H1 (cell line): ENCODE measurements at regions not wholly inside any gene's neighbourhood (a gene's known extent, or its start where the extent isn't known, plus 50 kb on each side); places are given as distances from the start of the nearest gene placed in this dataset.

Experiments
- CTCF ChIA-PET: fragments of 300-600 bp; sonication (Branson Sonifier 250); formaldehyde crosslinking; loops from one replicate; lab custom pipeline; 2021; ENCODE audit not compliant: partially characterized antibody; lab: Charles Lee
- POLR2A ChIA-PET: fragments of 300-600 bp; sonication (Branson Sonifier 250); formaldehyde crosslinking; loops from one replicate; lab custom pipeline; 2021; ENCODE audit warnings: inconsistent platforms; ENCODE audit not compliant: partially characterized antibody; lab: Charles Lee
- DNase-seq, 2 experiments: peaks; one replicate each; pipeline versions ENCODE4 v3.0.0 to v3.0.0-alpha.2; 2010 to 2022; ENCODE audit warnings: low spot score in 2 of 2, low read depth in 1 of 2, mixed read lengths in 1 of 2
- FAIRE-seq: peaks from 2 replicates; lab custom pipeline; 2011; peaks lifted over from hg19 to GRCh38; lab: Jason Lieb, UNC
- H2AFZ ChIP-seq: 2 replicates; pipeline ENCODE4 v1.8.1; 2012; ENCODE audit warnings: low read length, inconsistent platforms
- H2AK5ac ChIP-seq: 2 replicates; pipeline ENCODE4 v1.6.1; 2013; ENCODE audit warnings: low read depth, low read length
- H2BK120ac ChIP-seq: replicated peaks from 2 replicates; pipeline ENCODE3; 2013; ENCODE audit warnings: low read depth, low read length, inconsistent platforms
- H2BK12ac ChIP-seq: 2 replicates; pipeline ENCODE4 v1.6.1; 2013; ENCODE audit warnings: low read depth, low read length
- H2BK15ac ChIP-seq: 2 replicates; pipeline ENCODE4 v1.6.1; 2013; ENCODE audit warnings: low read length
- H2BK20ac ChIP-seq: 2 replicates; pipeline ENCODE4 v1.6.1; 2013; ENCODE audit warnings: low read length
- H2BK5ac ChIP-seq: 2 replicates; pipeline ENCODE4 v1.6.1; 2013; ENCODE audit warnings: low read depth, low read length
- H3K14ac ChIP-seq: 2 replicates; pipeline ENCODE4 v1.6.1; 2013; ENCODE audit warnings: inconsistent platforms; ENCODE audit not compliant: insufficient read length
- H3K18ac ChIP-seq: 2 replicates; pipeline ENCODE4 v1.6.1; 2013; ENCODE audit warnings: low read length; ENCODE audit errors: extremely low read depth
- H3K23ac ChIP-seq: 2 replicates; pipeline ENCODE4 v1.6.1; 2013; ENCODE audit warnings: inconsistent platforms; ENCODE audit not compliant: insufficient read length
- H3K23me2 ChIP-seq: 2 replicates; pipeline ENCODE4 v1.6.1; 2013; ENCODE audit warnings: low read depth, low read length
- H3K27ac ChIP-seq: 2 replicates; pipeline ENCODE4 v1.6.1; 2011; ENCODE audit warnings: low read depth, low read length, inconsistent platforms
- H3K27me3 ChIP-seq, 4 experiments: replicated peaks in 1 of 4; 1 replicate in 1 of 4; 2 replicates in 3 of 4; pipeline versions ENCODE4 v1.6.1 to v1.8.1; 2011 to 2013; ENCODE audit warnings: low read length in 3 of 4, mild to moderate bottlenecking in 3 of 4, inconsistent platforms in 2 of 4, mixed read lengths in 2 of 4, moderate library complexity in 1 of 4; ENCODE audit not compliant: control insufficient read depth in 3 of 4, insufficient read depth in 3 of 4; ENCODE audit errors: extremely low read depth in 1 of 4
- H3K36me3 ChIP-seq, 4 experiments: 2 replicates each; pipeline versions ENCODE4 v1.6.1 to v1.8.1; 2011 to 2013; ENCODE audit warnings: mild to moderate bottlenecking in 4 of 4, low read length in 3 of 4, moderate library complexity in 2 of 4, control low read depth in 1 of 4, inconsistent platforms in 1 of 4; ENCODE audit not compliant: insufficient read depth in 4 of 4, control insufficient read depth in 2 of 4
- H3K4ac ChIP-seq: replicated peaks from 2 replicates; pipeline ENCODE3; 2013; ENCODE audit warnings: low read length, low read depth, mixed read lengths, inconsistent platforms; ENCODE audit not compliant: insufficient read length
- H3K4me1 ChIP-seq, 4 experiments: replicated peaks in 1 of 4; 1 replicate in 1 of 4; 2 replicates in 3 of 4; pipeline versions ENCODE4 v1.6.1 to v1.8.1; 2011 to 2013; ENCODE audit warnings: low read length in 3 of 4, inconsistent platforms in 2 of 4, mixed read lengths in 1 of 4; ENCODE audit not compliant: insufficient read depth in 4 of 4, control insufficient read depth in 3 of 4
- H3K4me2 ChIP-seq, 2 experiments: 2 replicates each; pipeline versions ENCODE4 v1.6.1 to v1.8.1; 2011 to 2013; ENCODE audit warnings: low read depth in 2 of 2, low read length in 2 of 2, control low read depth in 1 of 2, inconsistent platforms in 1 of 2, mild to moderate bottlenecking in 1 of 2; ENCODE audit not compliant: insufficient read depth in 1 of 2
- H3K4me3 ChIP-seq, 4 experiments: fragments of 200-600, 300-600 bp in 1 of 4; sonication (generic), shearing (Covaris generic), sonication (Bioruptor Twin) in 1 of 4; 2 replicates each; pipeline versions ENCODE4 v1.5.1 to v1.8.1; 2011 to 2016; ENCODE audit warnings: low read length in 4 of 4, low read depth in 3 of 4, control low read depth in 2 of 4, inconsistent platforms in 2 of 4, mild to moderate bottlenecking in 2 of 4, mixed read lengths in 1 of 4, moderate library complexity in 1 of 4; ENCODE audit not compliant: insufficient read depth in 2 of 4; ENCODE audit errors: extremely low read depth in 1 of 4
- H3K56ac ChIP-seq: replicated peaks from 2 replicates; pipeline ENCODE3; 2013; ENCODE audit warnings: low read depth, mild to moderate bottlenecking, mixed read lengths, low read length, inconsistent platforms; ENCODE audit not compliant: insufficient read length
- H3K79me1 ChIP-seq: 2 replicates; pipeline ENCODE4 v1.6.1; 2013; ENCODE audit warnings: low read depth, low read length, control low read depth
- H3K79me2 ChIP-seq, 2 experiments: 2 replicates each; pipeline versions ENCODE4 v1.6.1 to v1.8.1; 2012 to 2013; ENCODE audit warnings: low read length in 2 of 2, mild to moderate bottlenecking in 2 of 2, inconsistent platforms in 1 of 2; ENCODE audit not compliant: insufficient read depth in 2 of 2, control insufficient read depth in 1 of 2
- H3K9ac ChIP-seq, 4 experiments: replicated peaks in 1 of 4; 1 replicate in 1 of 4; 2 replicates in 3 of 4; pipeline versions ENCODE4 v1.6.1 to v1.8.1; 2011 to 2013; ENCODE audit warnings: low read depth in 3 of 4, low read length in 3 of 4, control low read depth in 2 of 4, mild to moderate bottlenecking in 2 of 4, moderate library complexity in 2 of 4, inconsistent platforms in 1 of 4; ENCODE audit errors: extremely low read depth in 1 of 4
- H3K9me3 ChIP-seq, 2 experiments: 2 replicates each; pipeline versions ENCODE4 v1.6.1 to v1.8.1; 2012 to 2013; ENCODE audit warnings: mild to moderate bottlenecking in 2 of 2, moderate library complexity in 2 of 2, control low read depth in 1 of 2, inconsistent platforms in 1 of 2, low read depth in 1 of 2, low read length in 1 of 2, mixed read lengths in 1 of 2; ENCODE audit not compliant: insufficient read depth in 2 of 2
- H4K20me1 ChIP-seq, 2 experiments: replicated peaks in 1 of 2; 2 replicates each; pipeline versions ENCODE3 to v1.8.1; 2011 to 2013; ENCODE audit warnings: inconsistent platforms in 2 of 2, low read length in 2 of 2, mild to moderate bottlenecking in 1 of 2; ENCODE audit not compliant: insufficient read depth in 2 of 2, control insufficient read depth in 1 of 2
- H4K5ac ChIP-seq: 2 replicates; pipeline ENCODE4 v1.6.1; 2013; ENCODE audit warnings: low read length, low read depth, mixed read lengths, inconsistent platforms; ENCODE audit not compliant: insufficient read length
- H4K8ac ChIP-seq: 2 replicates; pipeline ENCODE4 v1.8.0; 2013; ENCODE audit warnings: mild to moderate bottlenecking, moderate library complexity, low read length, inconsistent platforms; ENCODE audit not compliant: insufficient read depth; ENCODE audit errors: extremely low read depth
- H4K91ac ChIP-seq: replicated peaks from 2 replicates; pipeline ENCODE3; 2013; ENCODE audit warnings: low read length, mixed read lengths, inconsistent platforms; ENCODE audit not compliant: insufficient read length
- BACH1 ChIP-seq: IDR thresholded peaks from 2 replicates; pipeline ENCODE4 v1.6.1; 2012; ENCODE audit warnings: low read length, improper control_type of control experiment
- CHD1 ChIP-seq: IDR thresholded peaks from 2 replicates; pipeline ENCODE4 v1.6.1; 2012; ENCODE audit warnings: low read depth, low read length, improper control_type of control experiment
- EGR1 ChIP-seq: IDR thresholded peaks from 2 replicates; pipeline ENCODE4 v1.6.1; 2011; ENCODE audit warnings: low read depth, low read length, borderline replicate concordance
- KDM1A ChIP-seq: fragments of 200-600, 300-600 bp; sonication (generic); IDR thresholded peaks from 2 replicates; pipeline ENCODE4 v1.7.1; 2016; ENCODE audit warnings: mild to moderate bottlenecking, low read length, borderline replicate concordance
- MAFK ChIP-seq: IDR thresholded peaks from 2 replicates; pipeline ENCODE4 v1.6.1; 2012; ENCODE audit warnings: low read depth, mild to moderate bottlenecking, improper control_type of control experiment, low read length
- RAD21 ChIP-seq, 2 experiments: IDR thresholded peaks in 1 of 2; conservative IDR thresholded peaks in 1 of 2; 2 replicates each; pipeline ENCODE4 v1.6.1; 2011; ENCODE audit warnings: low read depth in 2 of 2, low read length in 2 of 2, improper control_type of control experiment in 1 of 2, inconsistent platforms in 1 of 2, mild to moderate bottlenecking in 1 of 2, moderate library complexity in 1 of 2
- SAP30 ChIP-seq: fragments of 300-600 bp; sonication (generic); IDR thresholded peaks from 2 replicates; pipeline ENCODE4 v1.7.1; 2012; ENCODE audit warnings: low read length, moderate library complexity, mild to moderate bottlenecking, inconsistent platforms; ENCODE audit not compliant: insufficient read depth, insufficient replicate concordance
- TAF1 ChIP-seq: IDR thresholded peaks from 2 replicates; pipeline ENCODE4 v1.6.1; 2011; ENCODE audit warnings: mild to moderate bottlenecking, low read depth, low read length
- ZNF274 ChIP-seq: IDR thresholded peaks from 2 replicates; pipeline ENCODE4 v1.7.0; 2012; ENCODE audit warnings: low read length, borderline replicate concordance; ENCODE audit errors: extremely low read depth
- WGBS, 2 experiments: shearing (Covaris generic) in 1 of 2; methylation state at CpG; one replicate each; pipeline versions ENCODE4 v1.1.6 to v1.1.7; 2013 to 2015; ENCODE audit warnings: low lambda C conversion rate in 2 of 2, mixed read lengths in 2 of 2, inconsistent platforms in 1 of 2, low coverage in 1 of 2, missing lambda C conversion rate in 1 of 2; ENCODE audit not compliant: insufficient replicate concordance in 2 of 2, insufficient coverage in 1 of 2, insufficient read length in 1 of 2; ENCODE audit errors: extremely low coverage in 1 of 2, missing lambda C conversion rate in 1 of 2; 5-methylcytosine and 5-hydroxymethylcytosine counted together
- TF ChIP-seq, protein P1 (sequence below), 3 experiments: IDR thresholded peaks; 1 replicate in 2 of 3; 2 replicates in 1 of 3; pipeline versions ENCODE4 v1.5.1 to v1.6.1; 2011; ENCODE audit warnings: low read length in 3 of 3, mild to moderate bottlenecking in 3 of 3, inconsistent platforms in 2 of 3, low read depth in 1 of 3, moderate library complexity in 1 of 3; ENCODE audit not compliant: insufficient read depth in 1 of 3; ENCODE audit errors: control extremely low read depth in 1 of 3

DNA sequence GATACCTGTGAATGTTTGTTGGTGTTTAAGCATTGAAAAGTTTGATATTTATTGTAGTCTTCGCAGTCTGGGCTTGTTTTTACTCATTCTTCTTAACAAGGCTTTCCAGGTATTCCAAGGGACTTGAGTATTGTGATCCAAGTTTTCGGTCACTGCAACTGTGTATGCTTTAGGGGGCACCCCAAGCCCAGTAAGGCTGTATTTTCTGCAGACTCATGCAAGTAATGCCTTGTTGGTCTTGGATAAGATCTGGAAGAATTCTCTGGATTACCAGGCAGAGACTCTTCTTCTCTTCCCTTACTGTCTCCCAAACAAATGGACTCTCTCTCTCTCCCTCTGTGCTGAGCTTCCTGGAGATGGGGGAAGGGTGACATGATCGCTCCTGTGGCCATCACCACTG is 82.1 kb downstream of the RFPL4B start:
- no peak overlapping the region for H3K4ac ChIP-seq
- no peaks in the 10 kb centered on the region for H3K27me3 ChIP-seq
- H3K23me2 ChIP-seq: no peaks in the 10 kb centered on the region
- H2BK5ac ChIP-seq: no peak overlapping the region
- H3K56ac ChIP-seq: no peak overlapping the region
- CTCF ChIA-PET: interaction anchor here (0.7 to 1.9 kb wide), 10 partner anchors 9 to 721 kb away, joined by 3 to 9 read pairs (median 4); no protein-coding TSS in a partner anchor
- no peak overlapping the region for H4K8ac ChIP-seq
- TF ChIP-seq MAFK: peak; percentile 88
- no peak for TF ChIP-seq ZNF274
- peak; percentile 76 to 79 for TF ChIP-seq RAD21 (IDR thresholded peaks at IDR 0.05 in 1 of 2, conservative IDR thresholded peaks at IDR 0.05 in 1 of 2; ENCODE audit: low read depth in 2 of 2, low read length in 2 of 2)
- no peak for TF ChIP-seq EGR1
- no peak for TF ChIP-seq KDM1A
- TF ChIP-seq CHD1: no peak
- TF ChIP-seq TAF1: no peak
- no peak for TF ChIP-seq SAP30
- TF ChIP-seq, protein P1, sequence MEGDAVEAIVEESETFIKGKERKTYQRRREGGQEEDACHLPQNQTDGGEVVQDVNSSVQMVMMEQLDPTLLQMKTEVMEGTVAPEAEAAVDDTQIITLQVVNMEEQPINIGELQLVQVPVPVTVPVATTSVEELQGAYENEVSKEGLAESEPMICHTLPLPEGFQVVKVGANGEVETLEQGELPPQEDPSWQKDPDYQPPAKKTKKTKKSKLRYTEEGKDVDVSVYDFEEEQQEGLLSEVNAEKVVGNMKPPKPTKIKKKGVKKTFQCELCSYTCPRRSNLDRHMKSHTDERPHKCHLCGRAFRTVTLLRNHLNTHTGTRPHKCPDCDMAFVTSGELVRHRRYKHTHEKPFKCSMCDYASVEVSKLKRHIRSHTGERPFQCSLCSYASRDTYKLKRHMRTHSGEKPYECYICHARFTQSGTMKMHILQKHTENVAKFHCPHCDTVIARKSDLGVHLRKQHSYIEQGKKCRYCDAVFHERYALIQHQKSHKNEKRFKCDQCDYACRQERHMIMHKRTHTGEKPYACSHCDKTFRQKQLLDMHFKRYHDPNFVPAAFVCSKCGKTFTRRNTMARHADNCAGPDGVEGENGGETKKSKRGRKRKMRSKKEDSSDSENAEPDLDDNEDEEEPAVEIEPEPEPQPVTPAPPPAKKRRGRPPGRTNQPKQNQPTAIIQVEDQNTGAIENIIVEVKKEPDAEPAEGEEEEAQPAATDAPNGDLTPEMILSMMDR (IDR thresholded peaks at IDR 0.05; ENCODE audit: control extremely low read depth in 1 of 3, insufficient read depth in 1 of 3, low read depth in 1 of 3, low read length in 3 of 3): peak in 2 of 3 experiments; percentile 48 to 57; a peak in 3 of 4 replicates
- TF ChIP-seq BACH1: peak; percentile 98
- H3K27ac ChIP-seq: no peak overlapping the region
- H3K4me2 ChIP-seq: no peak overlapping the region
- H2BK20ac ChIP-seq: no peak overlapping the region
- POLR2A ChIA-PET: no interaction called here
- no peak overlapping the region for H2BK120ac ChIP-seq
- H4K20me1 ChIP-seq: no peaks in the 10 kb centered on the region
- peaks cover 0 to 3% (median 0%) of the 10 kb centered on the region in 4 experiments; a peak in 1 of 7 replicates for H3K4me1 ChIP-seq
- H3K14ac ChIP-seq: no peak overlapping the region
- H3K18ac ChIP-seq: no peak overlapping the region
- H3K79me2 ChIP-seq: no peaks in the 10 kb centered on the region
- FAIRE-seq: peak; percentile 57
- no peak overlapping the region for H2BK12ac ChIP-seq
- 86% methylated on average over 3 of the region's 3 CpGs; no CpG with 5 or more reads in 1 of the 2 experiments for WGBS, 2 experiments
- no peak overlapping the region for H2BK15ac ChIP-seq
- H4K91ac ChIP-seq: no peak overlapping the region
- no peaks in the 10 kb centered on the region for H3K36me3 ChIP-seq
- no peak overlapping the region for H3K23ac ChIP-seq
- H4K5ac ChIP-seq: no peak overlapping the region
- DNase-seq: peak in 1 of 2 experiments; percentile 33
- H3K9ac ChIP-seq: no peak overlapping the region
- H3K4me3 ChIP-seq: no peak overlapping the region
- H3K79me1 ChIP-seq: no peaks in the 10 kb centered on the region
- no peaks in the 10 kb centered on the region for H3K9me3 ChIP-seq
- H2AK5ac ChIP-seq: no peak overlapping the region
- peak overlapping the region; percentile 97; the same call in 1 of the 2 replicates for H2AFZ ChIP-seq
